Medulla oblongata (tissue), 1 donor: ENCODE measurements at regions not wholly inside any gene's neighbourhood (a gene's known extent, or its start where the extent isn't known, plus 50 kb on each side); places are given as distances from the start of the nearest gene placed in this dataset.

ENCODE experiments used
- DNase-seq: peaks from one replicate; pipeline ENCODE4 v3.0.0-alpha.2; 2015; ENCODE audit errors: extremely low spot score

- DNase-seq = no peak
Observed at GRCh38 chr14:61108496-61109141, 127.6 kb downstream of the SLC38A6 start.

- no peak for DNase-seq
Observed at GRCh38 chr14:61107869-61108493, 126.9 kb downstream of the SLC38A6 start.

- no peak for DNase-seq
Observed at GRCh38 chr14:61106959-61107641, 126.1 kb downstream of the SLC38A6 start.

GRCh38 chr14:61106271-61106958, 125.4 kb downstream of the SLC38A6 start:
- no peak for DNase-seq

GRCh38 chr14:61104358-61104757, 123.3 kb downstream of the SLC38A6 start:
- DNase-seq = no peak

GRCh38 chr14:61103541-61104339, 122.7 kb downstream of the SLC38A6 start:
- DNase-seq = no peak

- DNase-seq = no peak
Observed at GRCh38 chr14:61102549-61103466, 121.8 kb downstream of the SLC38A6 start.
